Testis (tissue), 2 donors: ENCODE measurements at regions not wholly inside any gene's neighbourhood (a gene's known extent, or its start where the extent isn't known, plus 50 kb on each side); places are given as distances from the start of the nearest gene placed in this dataset.

Experiments
- DNase-seq: peaks from one replicate; pipeline ENCODE4 v3.0.0-alpha.2; 2019
- H3K27ac ChIP-seq, 2 donors: fragments of 200-600 bp; sonication (generic); one replicate each; pipeline ENCODE4 v1.5.1; 2019
- H3K27me3 ChIP-seq: fragments of 200-600 bp; sonication (generic); one replicate; pipeline ENCODE4 v1.5.1; 2019
- H3K36me3 ChIP-seq: fragments of 200-600 bp; sonication (generic); one replicate; pipeline ENCODE4 v1.5.1; 2017; ENCODE audit warnings: low read depth; ENCODE audit errors: missing control alignments
- H3K4me1 ChIP-seq: fragments of 200-600 bp; sonication (generic); one replicate; pipeline ENCODE4 v1.5.1; 2019
- H3K4me3 ChIP-seq, 2 donors: fragments of 200-600 bp; sonication (generic); one replicate each; pipeline ENCODE4 v1.5.1; 2017 to 2019
- H3K9me3 ChIP-seq: fragments of 200-600 bp; sonication (generic); one replicate; pipeline ENCODE4 v1.5.1; 2017
- POLR2A ChIP-seq: fragments of 450-650 bp; IDR thresholded peaks from one replicate; pipeline ENCODE4 v1.6.1; 2017; ENCODE audit warnings: antibody characterized with exemption, mild to moderate bottlenecking, moderate library complexity
- WGBS, 2 donors: methylation state at CpG; one replicate each; pipeline ENCODE4 v1.1.5; 2018; 5-methylcytosine and 5-hydroxymethylcytosine counted together
- intact Hi-C: fragments of 100-400 bp; cut with DNase I; formaldehyde crosslinking; loops from one replicate; pipeline ENCODE4 v1.15.1; 2023; ENCODE audit warnings: low total_unique reads
- TF ChIP-seq, protein P1 (sequence below), 3 experiments: fragments of 450-650 bp in 2 of 3; fragments of 200-600 bp in 1 of 3; sonication (generic) in 1 of 3; IDR thresholded peaks; one replicate each; pipeline ENCODE4 v1.5.1; 2016 to 2019; ENCODE audit warnings: antibody characterized with exemption in 3 of 3, mild to moderate bottlenecking in 2 of 3, moderate library complexity in 1 of 3

- Histone ChIP-seq H3K9me3 (no peaks in the 10 kb centered on the region), H3K4me3 (no peak overlapping the region), H3K4me1 (no peaks in the 10 kb centered on the region), H3K27ac (no peak overlapping the region), H3K27me3 (no peaks in the 10 kb centered on the region), H3K36me3 (no peaks in the 10 kb centered on the region)
- TF ChIP-seq, protein P1, sequence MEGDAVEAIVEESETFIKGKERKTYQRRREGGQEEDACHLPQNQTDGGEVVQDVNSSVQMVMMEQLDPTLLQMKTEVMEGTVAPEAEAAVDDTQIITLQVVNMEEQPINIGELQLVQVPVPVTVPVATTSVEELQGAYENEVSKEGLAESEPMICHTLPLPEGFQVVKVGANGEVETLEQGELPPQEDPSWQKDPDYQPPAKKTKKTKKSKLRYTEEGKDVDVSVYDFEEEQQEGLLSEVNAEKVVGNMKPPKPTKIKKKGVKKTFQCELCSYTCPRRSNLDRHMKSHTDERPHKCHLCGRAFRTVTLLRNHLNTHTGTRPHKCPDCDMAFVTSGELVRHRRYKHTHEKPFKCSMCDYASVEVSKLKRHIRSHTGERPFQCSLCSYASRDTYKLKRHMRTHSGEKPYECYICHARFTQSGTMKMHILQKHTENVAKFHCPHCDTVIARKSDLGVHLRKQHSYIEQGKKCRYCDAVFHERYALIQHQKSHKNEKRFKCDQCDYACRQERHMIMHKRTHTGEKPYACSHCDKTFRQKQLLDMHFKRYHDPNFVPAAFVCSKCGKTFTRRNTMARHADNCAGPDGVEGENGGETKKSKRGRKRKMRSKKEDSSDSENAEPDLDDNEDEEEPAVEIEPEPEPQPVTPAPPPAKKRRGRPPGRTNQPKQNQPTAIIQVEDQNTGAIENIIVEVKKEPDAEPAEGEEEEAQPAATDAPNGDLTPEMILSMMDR (IDR thresholded peaks at IDR 0.05) = no peak
- intact Hi-C loops = no loop called here
- DNase-seq = no peak
Measured at GRCh38 chr9:118558891-118559290, 810.3 kb downstream of the BRINP1 start.

DNA sequence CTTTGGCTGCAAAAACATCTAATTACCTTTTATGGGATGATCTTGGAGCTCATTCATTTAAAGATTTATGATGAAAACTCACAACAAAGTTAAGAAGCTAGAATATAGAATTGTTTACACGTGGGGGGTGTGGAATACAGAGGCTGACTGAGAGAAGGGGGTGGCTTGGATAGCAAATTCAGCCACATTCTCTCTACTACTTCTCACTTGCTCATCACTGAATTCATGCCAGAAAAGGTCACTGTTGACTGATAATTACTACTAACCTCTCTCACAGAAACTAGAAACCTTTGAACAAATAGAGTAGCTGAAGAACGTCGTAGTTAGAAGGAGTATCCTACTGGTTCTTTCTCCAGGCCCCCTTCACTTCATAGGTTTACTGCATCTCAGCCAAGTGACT is 808.2 kb downstream of the BRINP1 start:
- DNase-seq = no peak
- H3K9me3 ChIP-seq = no peaks in the 10 kb centered on the region
- H3K27ac ChIP-seq = no peak overlapping the region
- H3K36me3 ChIP-seq = no peaks in the 10 kb centered on the region
- H3K27me3 ChIP-seq = no peaks in the 10 kb centered on the region
- no peak overlapping the region for H3K4me3 ChIP-seq
- intact Hi-C loops = no loop called here
- TF ChIP-seq POLR2A = no peak
- TF ChIP-seq, protein P1 (IDR thresholded peaks at IDR 0.05) = no peak
- H3K4me1 ChIP-seq = no peaks in the 10 kb centered on the region
- WGBS, 2 donors = 49 to 50% methylated on average over 3 of the region's 3 CpGs

DNA sequence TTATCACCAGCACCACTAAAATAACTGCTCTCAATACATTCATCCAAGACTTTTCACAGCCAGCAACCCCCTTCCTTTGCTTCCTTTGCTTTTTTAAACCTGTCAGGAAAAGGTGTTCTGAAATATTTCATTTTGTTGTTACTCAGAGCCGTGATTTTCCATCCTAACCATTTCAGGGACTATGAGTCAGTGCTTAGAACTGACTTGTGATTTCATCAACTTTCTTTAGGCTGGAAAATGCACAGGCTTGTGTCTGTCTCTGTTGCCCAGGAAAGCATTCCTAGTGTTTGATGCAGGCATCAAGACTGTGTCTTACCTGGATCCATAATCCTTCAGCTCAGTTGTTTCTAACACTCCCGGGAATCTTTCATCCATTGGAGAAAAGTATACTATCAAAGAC is 805.6 kb downstream of the BRINP1 start:
- H3K36me3 ChIP-seq = no peaks in the 10 kb centered on the region
- no peaks in the 10 kb centered on the region for H3K27me3 ChIP-seq
- WGBS, 2 donors = 67 to 69% methylated on average over 2 of the region's 2 CpGs
- intact Hi-C loops = no loop called here
- H3K4me1 ChIP-seq = no peaks in the 10 kb centered on the region
- no peak overlapping the region for H3K4me3 ChIP-seq
- no peak for DNase-seq
- no peaks in the 10 kb centered on the region for H3K9me3 ChIP-seq
- TF ChIP-seq POLR2A = no peak
- TF ChIP-seq, protein P1 (IDR thresholded peaks at IDR 0.05) = no peak
- H3K27ac ChIP-seq = no peak overlapping the region

DNA sequence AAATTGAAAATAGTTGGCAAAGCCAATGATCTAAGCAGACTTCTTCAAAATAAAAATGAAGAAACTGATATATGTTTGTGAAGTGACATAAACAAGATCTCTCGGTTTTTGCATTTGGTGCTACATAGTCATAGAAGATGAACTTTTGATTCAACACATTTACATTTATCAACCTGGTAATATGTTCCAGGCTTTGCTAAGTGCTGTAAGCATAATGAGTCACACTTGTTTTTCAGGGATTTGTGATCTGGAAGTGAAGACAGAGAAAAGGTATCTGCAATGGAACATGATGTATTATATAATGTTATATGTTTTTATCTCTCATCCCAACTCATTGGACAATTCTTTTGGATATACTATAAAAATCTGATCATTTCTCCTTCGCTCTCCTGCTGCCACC is 801.4 kb downstream of the BRINP1 start:
- intact Hi-C loops = no loop called here
- WGBS, 2 donors = 95 to 99% methylated on average over 2 of the region's 2 CpGs
- TF ChIP-seq, protein P1 (IDR thresholded peaks at IDR 0.05) = no peak
- TF ChIP-seq POLR2A = no peak
- Histone ChIP-seq H3K27me3 (no peaks in the 10 kb centered on the region), H3K36me3 (no peaks in the 10 kb centered on the region), H3K9me3 (no peaks in the 10 kb centered on the region), H3K4me3 (no peak overlapping the region), H3K27ac (no peak overlapping the region), H3K4me1 (no peaks in the 10 kb centered on the region)
- DNase-seq = no peak

DNA sequence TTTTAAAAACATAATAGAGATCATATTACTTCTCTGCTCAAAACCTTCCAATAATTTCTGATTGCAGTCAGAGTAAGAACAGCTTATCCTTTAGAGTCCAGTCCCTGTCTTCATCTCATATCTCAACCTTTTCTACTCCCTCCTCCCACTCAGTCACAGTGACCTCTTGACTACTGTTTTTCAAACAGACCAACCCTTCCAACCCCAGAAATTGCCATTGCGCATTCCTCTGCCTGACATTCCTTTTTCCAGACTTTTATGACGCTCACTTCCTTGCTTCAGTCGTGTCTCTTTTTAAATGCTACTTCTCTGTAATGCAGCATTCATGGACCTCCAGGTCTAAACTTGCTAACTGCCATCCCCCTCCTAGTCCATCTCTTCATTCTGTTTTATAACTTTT is 800.5 kb downstream of the BRINP1 start:
- WGBS, 2 donors = 34 to 52% methylated on average over 3 of the region's 3 CpGs
- Histone ChIP-seq H3K27ac (no peak overlapping the region), H3K4me1 (no peaks in the 10 kb centered on the region), H3K9me3 (no peaks in the 10 kb centered on the region), H3K27me3 (no peaks in the 10 kb centered on the region), H3K36me3 (no peaks in the 10 kb centered on the region), H3K4me3 (no peak overlapping the region)
- DNase-seq = no peak
- intact Hi-C loops = no loop called here
- no peak for TF ChIP-seq POLR2A
- TF ChIP-seq, protein P1 (IDR thresholded peaks at IDR 0.05) = no peak
